ENCODE measurements at regions not wholly inside any gene's neighbourhood (a gene's known extent, or its start where the extent isn't known, plus 50 kb on each side); places are given as distances from the start of the nearest gene placed in this dataset.

- peaks cover 13% of the 10 kb centered on the region for H3K4me1 Mint-ChIP-seq (ENCODE audit: unreplicated experiment)
- no peaks in the 10 kb centered on the region for H3K9me3 Mint-ChIP-seq (ENCODE audit: unreplicated experiment)
- H3K36me3 Mint-ChIP-seq (ENCODE audit: unreplicated experiment), result no peaks in the 10 kb centered on the region
- H3K27me3 Mint-ChIP-seq (ENCODE audit: unreplicated experiment), result no peaks in the 10 kb centered on the region
- no peak overlapping the region for H3K4me3 Mint-ChIP-seq (ENCODE audit: unreplicated experiment)
- H3K27ac Mint-ChIP-seq (ENCODE audit: unreplicated experiment), result no peak overlapping the region
- no peak for TF ChIP-seq CTCF (IDR thresholded peaks at IDR 0.05)
- DNase-seq (ENCODE audit: extremely low spot score, unreplicated experiment), result no peak
Measured at GRCh38 chr4:159023741-159024140, 79.1 kb upstream of the RAPGEF2 start.

DNA sequence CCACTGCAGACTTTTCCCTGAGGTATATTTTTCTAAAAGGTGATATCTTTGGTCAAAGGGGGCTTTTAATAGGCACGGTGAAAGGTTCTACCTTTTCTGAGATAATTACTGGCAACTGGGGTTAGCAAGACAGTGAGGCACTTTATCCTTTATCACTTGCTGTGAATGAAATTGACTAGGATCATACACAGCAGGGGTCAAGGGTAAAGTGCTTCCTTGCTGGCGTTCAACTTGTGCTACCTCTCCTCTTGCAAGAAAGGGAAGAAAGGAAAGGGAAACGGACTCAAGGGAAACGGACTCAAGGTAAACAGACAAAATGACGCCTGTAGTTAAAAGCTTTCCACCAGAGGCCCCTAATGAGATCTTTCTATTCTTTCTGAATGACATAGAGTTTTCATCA is 78.6 kb upstream of the RAPGEF2 start:
- peaks cover 16% of the 10 kb centered on the region for H3K4me1 Mint-ChIP-seq (ENCODE audit: unreplicated experiment)
- H3K36me3 Mint-ChIP-seq (ENCODE audit: unreplicated experiment), result no peaks in the 10 kb centered on the region
- no peak for DNase-seq (ENCODE audit: extremely low spot score, unreplicated experiment)
- no peak overlapping the region for H3K4me3 Mint-ChIP-seq (ENCODE audit: unreplicated experiment)
- TF ChIP-seq CTCF (IDR thresholded peaks at IDR 0.05), result no peak
- no peaks in the 10 kb centered on the region for H3K9me3 Mint-ChIP-seq (ENCODE audit: unreplicated experiment)
- no peak overlapping the region for H3K27ac Mint-ChIP-seq (ENCODE audit: unreplicated experiment)
- H3K27me3 Mint-ChIP-seq (ENCODE audit: unreplicated experiment), result no peaks in the 10 kb centered on the region

GRCh38 chr4:159024828-159025227 is 78.1 kb upstream of the RAPGEF2 start:
- H3K9me3 Mint-ChIP-seq (ENCODE audit: unreplicated experiment), result no peaks in the 10 kb centered on the region
- H3K4me1 Mint-ChIP-seq (ENCODE audit: unreplicated experiment), result peaks cover 19% of the 10 kb centered on the region
- H3K4me3 Mint-ChIP-seq (ENCODE audit: unreplicated experiment), result no peak overlapping the region
- no peak for TF ChIP-seq CTCF (IDR thresholded peaks at IDR 0.05)
- no peak for DNase-seq (ENCODE audit: extremely low spot score, unreplicated experiment)
- no peak overlapping the region for H3K27ac Mint-ChIP-seq (ENCODE audit: unreplicated experiment)
- H3K27me3 Mint-ChIP-seq (ENCODE audit: unreplicated experiment), result no peaks in the 10 kb centered on the region
- H3K36me3 Mint-ChIP-seq (ENCODE audit: unreplicated experiment), result no peaks in the 10 kb centered on the region

- no peak overlapping the region for H3K4me3 Mint-ChIP-seq (ENCODE audit: unreplicated experiment)
Measured at GRCh38 chr4:159026329-159026728, 76.5 kb upstream of the RAPGEF2 start.

DNA sequence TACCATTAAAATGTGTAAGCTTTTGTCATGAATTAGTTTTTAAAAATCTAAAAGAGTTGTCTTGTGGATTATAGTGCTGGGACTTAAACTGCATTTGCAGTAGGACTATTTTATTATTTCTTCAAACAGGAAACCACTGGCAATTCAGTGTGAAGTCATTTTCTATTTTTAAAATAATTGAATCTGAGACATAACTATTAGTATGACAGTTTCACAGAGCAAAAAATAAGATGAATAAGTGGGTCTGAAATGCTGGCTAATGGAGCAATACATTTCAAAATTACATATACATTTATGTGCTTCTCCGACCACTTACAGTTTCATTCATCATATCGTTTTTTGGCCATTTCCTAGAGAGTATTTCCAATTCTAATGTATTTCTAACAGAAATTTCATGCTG is 75.3 kb upstream of the RAPGEF2 start:
- no peaks in the 10 kb centered on the region for H3K27me3 Mint-ChIP-seq (ENCODE audit: unreplicated experiment)
- no peak overlapping the region for H3K27ac Mint-ChIP-seq (ENCODE audit: unreplicated experiment)
- no peak overlapping the region for H3K4me3 Mint-ChIP-seq (ENCODE audit: unreplicated experiment)
- DNase-seq (ENCODE audit: extremely low spot score, unreplicated experiment), result no peak
- TF ChIP-seq CTCF (IDR thresholded peaks at IDR 0.05), result no peak
- H3K36me3 Mint-ChIP-seq (ENCODE audit: unreplicated experiment), result no peaks in the 10 kb centered on the region
- H3K9me3 Mint-ChIP-seq (ENCODE audit: unreplicated experiment), result no peaks in the 10 kb centered on the region
- peaks cover 15% of the 10 kb centered on the region for H3K4me1 Mint-ChIP-seq (ENCODE audit: unreplicated experiment)

More at GRCh38 chr4:159026329-159026728, 76.5 kb upstream of the RAPGEF2 start:
- DNase-seq (ENCODE audit: extremely low spot score, unreplicated experiment), result no peak
- H3K27ac Mint-ChIP-seq (ENCODE audit: unreplicated experiment), result no peak overlapping the region
- H3K9me3 Mint-ChIP-seq (ENCODE audit: unreplicated experiment), result no peaks in the 10 kb centered on the region
- H3K27me3 Mint-ChIP-seq (ENCODE audit: unreplicated experiment), result no peaks in the 10 kb centered on the region
- no peak for TF ChIP-seq CTCF (IDR thresholded peaks at IDR 0.05)
- peaks cover 19% of the 10 kb centered on the region for H3K4me1 Mint-ChIP-seq (ENCODE audit: unreplicated experiment)
- no peaks in the 10 kb centered on the region for H3K36me3 Mint-ChIP-seq (ENCODE audit: unreplicated experiment)

Measured in osteocyte (in vitro differentiated cells).